Stimulated activated CD4-positive, alpha-beta T cell treated with anti-CD3 and anti-CD28 coated beads, Interleukin-15, amount 100 ng/mL, for 24 hours (primary cell): ENCODE measurements at regions not wholly inside any gene's neighbourhood (a gene's known extent, or its start where the extent isn't known, plus 50 kb on each side); places are given as distances from the start of the nearest gene placed in this dataset.
"Not testable (repeated sequence)": the region's sequence is repeated elsewhere in the genome, so short reads cannot be mapped to it uniquely, and the experiment has no call there.

Experiments used
- DNase-seq: peaks from one replicate; pipeline ENCODE4 v3.0.0-alpha.2; 2020

- no peak for DNase-seq
Observed at GRCh38 chr6:101015541-101015940, 134.4 kb upstream of the ASCC3 start.

- no peak for DNase-seq
Observed at GRCh38 chr6:101016163-101016562, 135.0 kb upstream of the ASCC3 start.

GRCh38 chr6:101018157-101018556 lies 137.0 kb upstream of the ASCC3 start:
- no peak for DNase-seq

GRCh38 chr6:101021504-101021903 lies 140.4 kb upstream of the ASCC3 start:
- DNase-seq = no peak

GRCh38 chr6:101042966-101043365 lies 161.8 kb upstream of the ASCC3 start:
- no peak for DNase-seq

GRCh38 chr6:101058296-101058695 lies 177.2 kb upstream of the ASCC3 start:
- DNase-seq = no peak

- DNase-seq = no peak
Observed at GRCh38 chr6:101066481-101066880, 185.4 kb upstream of the ASCC3 start.

- DNase-seq = no peak
Observed at GRCh38 chr6:101069191-101069795, 188.2 kb upstream of the ASCC3 start.

GRCh38 chr6:101070044-101070608 lies 189.0 kb upstream of the ASCC3 start:
- no peak for DNase-seq

- no peak for DNase-seq
Observed at GRCh38 chr6:101077344-101077743, 196.2 kb upstream of the ASCC3 start.

- no peak for DNase-seq
Observed at GRCh38 chr6:101079696-101080270, 198.7 kb upstream of the ASCC3 start.

- DNase-seq = no peak
Observed at GRCh38 chr6:101080597-101080996, 199.5 kb upstream of the ASCC3 start.

GRCh38 chr6:101083533-101084175 lies 202.5 kb upstream of the ASCC3 start:
- DNase-seq = no peak

- DNase-seq = no peak
Observed at GRCh38 chr6:101085327-101085726, 204.2 kb upstream of the ASCC3 start.

- DNase-seq = no peak
Observed at GRCh38 chr6:101086473-101086872, 205.3 kb upstream of the ASCC3 start.

- DNase-seq = no peak
Observed at GRCh38 chr6:101088594-101088993, 207.5 kb upstream of the ASCC3 start.

GRCh38 chr6:101089640-101090039 lies 208.5 kb upstream of the ASCC3 start:
- no peak for DNase-seq

- no peak for DNase-seq
Observed at GRCh38 chr6:101090281-101090680, 209.2 kb upstream of the ASCC3 start.

GRCh38 chr6:101098605-101099004 lies 217.5 kb upstream of the ASCC3 start:
- DNase-seq = not testable (repeated sequence)

GRCh38 chr6:101102702-101103101 lies 221.6 kb upstream of the ASCC3 start:
- no peak for DNase-seq

- DNase-seq = no peak
Observed at GRCh38 chr6:101108286-101108685, 227.2 kb upstream of the ASCC3 start.

- DNase-seq = no peak
Observed at GRCh38 chr6:101110814-101111213, 229.7 kb upstream of the ASCC3 start.

- no peak for DNase-seq
Observed at GRCh38 chr6:101113468-101114260, 232.5 kb upstream of the ASCC3 start.
